GM10248 (cell line): ENCODE measurements at regions not wholly inside any gene's neighbourhood (a gene's known extent, or its start where the extent isn't known, plus 50 kb on each side); places are given as distances from the start of the nearest gene placed in this dataset.

ENCODE experiments used
- CTCF ChIA-PET: fragments of 300-600 bp; sonication (Branson Sonifier 250); formaldehyde crosslinking; extraction: SDS; loops from one replicate; lab custom pipeline; 2021; ENCODE audit warnings: antibody characterized with exemption; lab: Yijun Ruan, JAX
- POLR2A ChIA-PET: fragments of 350-650 bp; sonication (Branson Sonifier 250); formaldehyde crosslinking; extraction: SDS; loops from one replicate; lab custom pipeline; 2020; ENCODE audit warnings: antibody characterized with exemption; lab: Yijun Ruan, JAX
- DNase-seq: peaks from one replicate; pipeline ENCODE4 v3.0.0; 2012; ENCODE audit errors: extremely low spot score
- TF ChIP-seq, protein P1 (sequence below): IDR thresholded peaks from 2 replicates; pipeline ENCODE4 v1.5.1; 2012; ENCODE audit warnings: mild to moderate bottlenecking, low read depth; ENCODE audit errors: extremely low read depth, missing control alignments, control extremely low read depth

DNA sequence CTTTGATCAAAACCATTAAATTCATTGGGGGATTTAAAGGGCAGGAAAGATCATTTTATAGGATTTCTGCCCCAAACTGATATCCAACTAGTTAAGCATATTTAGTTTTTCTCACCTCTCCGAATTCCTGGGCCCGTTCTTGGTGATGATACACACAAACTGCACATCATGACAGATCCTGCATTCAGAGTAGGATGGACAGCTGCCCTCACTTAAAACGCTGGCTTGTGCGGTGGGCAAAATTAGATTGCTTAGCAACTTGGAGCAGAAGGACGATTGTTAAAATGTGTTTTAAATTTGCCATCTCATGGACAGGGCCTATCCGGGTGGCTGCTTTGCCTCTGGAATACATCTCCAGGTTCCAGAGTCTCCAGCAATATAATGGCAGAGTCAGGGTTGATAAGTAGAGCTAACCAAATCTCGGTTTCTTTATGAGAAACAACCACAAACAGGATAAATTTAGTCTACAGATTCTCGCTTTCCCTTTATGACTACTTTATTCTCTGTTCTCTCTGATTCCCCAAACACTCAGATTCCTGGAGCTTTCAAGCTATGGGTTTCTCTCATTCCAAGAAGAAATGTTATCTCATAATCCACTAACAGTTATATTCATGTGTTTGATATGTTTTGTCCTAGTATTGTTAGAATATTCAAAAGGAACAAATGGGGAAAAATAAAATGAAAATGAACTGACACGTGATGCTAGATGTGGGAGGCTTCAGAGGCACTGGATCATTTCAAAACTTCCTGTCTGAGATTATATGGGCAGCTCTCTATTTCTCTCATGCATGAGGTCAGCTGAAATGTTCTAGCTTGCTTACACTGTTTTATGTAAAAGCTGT, 1014.1 kb upstream of the SEMA6D start:
- ChIA-PET CTCF (no interaction called here), POLR2A (no interaction called here)
- DNase-seq: no peak
- TF ChIP-seq, protein P1, sequence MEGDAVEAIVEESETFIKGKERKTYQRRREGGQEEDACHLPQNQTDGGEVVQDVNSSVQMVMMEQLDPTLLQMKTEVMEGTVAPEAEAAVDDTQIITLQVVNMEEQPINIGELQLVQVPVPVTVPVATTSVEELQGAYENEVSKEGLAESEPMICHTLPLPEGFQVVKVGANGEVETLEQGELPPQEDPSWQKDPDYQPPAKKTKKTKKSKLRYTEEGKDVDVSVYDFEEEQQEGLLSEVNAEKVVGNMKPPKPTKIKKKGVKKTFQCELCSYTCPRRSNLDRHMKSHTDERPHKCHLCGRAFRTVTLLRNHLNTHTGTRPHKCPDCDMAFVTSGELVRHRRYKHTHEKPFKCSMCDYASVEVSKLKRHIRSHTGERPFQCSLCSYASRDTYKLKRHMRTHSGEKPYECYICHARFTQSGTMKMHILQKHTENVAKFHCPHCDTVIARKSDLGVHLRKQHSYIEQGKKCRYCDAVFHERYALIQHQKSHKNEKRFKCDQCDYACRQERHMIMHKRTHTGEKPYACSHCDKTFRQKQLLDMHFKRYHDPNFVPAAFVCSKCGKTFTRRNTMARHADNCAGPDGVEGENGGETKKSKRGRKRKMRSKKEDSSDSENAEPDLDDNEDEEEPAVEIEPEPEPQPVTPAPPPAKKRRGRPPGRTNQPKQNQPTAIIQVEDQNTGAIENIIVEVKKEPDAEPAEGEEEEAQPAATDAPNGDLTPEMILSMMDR: no peak

DNA sequence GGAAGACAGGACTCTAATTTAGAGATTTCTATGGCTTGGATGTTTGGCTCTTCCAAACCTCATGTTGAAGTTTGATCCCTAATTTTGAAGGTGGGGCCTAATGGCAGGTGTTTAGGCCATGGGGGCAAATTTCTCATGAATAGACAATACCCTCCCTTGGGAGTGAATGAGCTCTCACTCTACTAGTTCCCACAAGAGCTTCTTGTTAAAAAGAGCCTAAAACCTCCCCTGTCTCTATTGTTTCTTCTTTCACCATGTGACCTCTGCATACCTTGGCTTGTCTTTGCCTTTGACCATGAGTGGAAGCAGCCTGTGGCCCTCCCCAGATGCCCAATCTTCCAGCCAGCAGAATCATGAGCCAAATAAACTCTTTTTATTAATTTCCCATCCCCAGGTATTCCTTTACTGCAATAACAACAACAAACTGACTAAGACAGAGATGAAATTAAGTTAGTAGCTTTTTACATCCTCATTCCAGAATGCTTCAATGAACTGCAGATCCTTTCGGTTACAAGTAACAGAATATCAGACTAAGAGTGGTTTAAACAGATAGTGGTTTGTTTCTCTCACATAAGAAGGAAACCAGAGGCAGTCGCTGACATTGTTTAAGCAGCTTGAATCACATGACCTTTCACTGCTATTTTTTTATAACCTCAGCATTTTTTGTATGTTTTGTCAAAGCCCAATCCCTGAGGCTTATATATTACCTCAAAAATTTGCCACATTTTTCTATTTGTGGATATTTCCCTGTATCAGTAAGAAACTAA, 1013.3 kb upstream of the SEMA6D start:
- ChIA-PET CTCF (no interaction called here), POLR2A (no interaction called here)
- TF ChIP-seq, protein P1: no peak
- no peak for DNase-seq

DNA sequence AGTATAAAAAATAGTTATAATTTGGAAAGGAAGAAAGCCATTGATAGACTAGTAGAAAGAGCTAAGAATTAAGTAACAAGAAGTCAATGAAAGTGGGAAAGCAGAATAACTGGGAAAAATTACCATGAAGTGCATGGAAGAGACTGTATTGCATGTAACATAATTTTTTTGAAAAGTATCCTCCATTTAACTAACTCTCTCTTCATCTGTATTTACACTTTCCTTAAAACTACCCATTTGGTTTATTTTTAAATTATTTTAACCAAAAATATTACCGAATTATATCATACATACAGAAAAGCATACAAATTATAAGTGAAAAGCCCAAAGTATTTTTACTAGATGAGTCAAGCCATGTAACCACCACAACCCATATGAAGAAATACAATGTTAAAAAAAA, 1009.9 kb upstream of the SEMA6D start:
- DNase-seq: no peak
- ChIA-PET POLR2A (no interaction called here), CTCF (interaction anchor here (1.3 kb wide), 1 partner anchor 9 kb away, joined by 4 read pairs; no protein-coding TSS in a partner anchor)
- TF ChIP-seq, protein P1: no peak

DNA sequence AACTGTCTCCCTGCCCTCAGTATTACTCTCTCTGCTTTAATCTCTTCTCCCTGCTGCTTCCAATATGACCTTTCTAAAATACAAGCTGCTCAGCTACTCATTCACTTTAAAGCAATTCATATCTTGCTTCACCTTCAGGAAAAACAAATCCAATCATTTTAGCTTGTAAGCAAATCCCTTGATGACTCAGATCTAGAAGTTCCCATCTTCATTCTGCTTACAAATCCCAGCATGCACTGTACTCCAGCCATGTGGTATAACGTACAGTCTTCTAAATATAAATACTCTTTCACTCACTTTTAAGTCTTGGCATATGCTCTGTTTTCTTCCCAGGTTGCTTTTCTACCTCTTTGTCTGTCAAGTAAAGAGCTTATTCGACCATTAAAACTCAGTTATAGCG, 1009.1 kb upstream of the SEMA6D start:
- TF ChIP-seq, protein P1: no peak
- ChIA-PET POLR2A (no interaction called here), CTCF (interaction anchor here (1.3 kb wide), 1 partner anchor 10 kb away, joined by 4 read pairs; no protein-coding TSS in a partner anchor)
- no peak for DNase-seq

DNA sequence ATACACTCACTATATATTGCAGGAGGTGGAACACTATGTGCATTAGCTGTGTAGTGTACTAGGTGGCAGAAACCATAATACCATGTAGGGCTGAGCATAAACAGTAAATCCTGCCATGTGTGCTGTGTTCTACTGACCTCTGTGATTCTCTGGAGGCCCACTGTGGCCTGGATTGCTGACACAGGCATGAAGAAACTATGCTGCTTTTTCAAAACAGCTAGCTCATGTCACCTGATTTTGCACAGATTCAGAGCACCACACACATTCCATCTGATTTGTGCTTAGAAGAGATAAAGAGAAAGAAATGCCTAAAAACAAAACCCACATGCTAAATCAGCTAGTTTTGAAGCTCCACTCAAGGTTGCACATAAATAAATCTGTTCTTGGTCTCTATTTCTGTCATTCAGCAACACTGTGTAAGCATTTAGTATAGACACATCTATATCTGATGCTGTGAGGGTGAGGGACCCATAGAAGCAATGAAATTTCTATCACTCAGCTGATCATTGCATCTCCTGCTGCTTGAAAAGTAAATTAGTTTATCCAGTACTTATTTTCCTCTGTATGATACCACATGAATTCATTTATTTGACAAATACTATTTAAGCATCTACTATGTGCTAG, 1007.7 kb upstream of the SEMA6D start:
- POLR2A ChIA-PET: no interaction called here
- CTCF ChIA-PET: interaction anchor here (1.2 to 1.5 kb wide), 2 partner anchors 12 to 23 kb away, joined by 3 to 4 read pairs; no protein-coding TSS in a partner anchor
- TF ChIP-seq, protein P1: no peak
- no peak for DNase-seq

DNA sequence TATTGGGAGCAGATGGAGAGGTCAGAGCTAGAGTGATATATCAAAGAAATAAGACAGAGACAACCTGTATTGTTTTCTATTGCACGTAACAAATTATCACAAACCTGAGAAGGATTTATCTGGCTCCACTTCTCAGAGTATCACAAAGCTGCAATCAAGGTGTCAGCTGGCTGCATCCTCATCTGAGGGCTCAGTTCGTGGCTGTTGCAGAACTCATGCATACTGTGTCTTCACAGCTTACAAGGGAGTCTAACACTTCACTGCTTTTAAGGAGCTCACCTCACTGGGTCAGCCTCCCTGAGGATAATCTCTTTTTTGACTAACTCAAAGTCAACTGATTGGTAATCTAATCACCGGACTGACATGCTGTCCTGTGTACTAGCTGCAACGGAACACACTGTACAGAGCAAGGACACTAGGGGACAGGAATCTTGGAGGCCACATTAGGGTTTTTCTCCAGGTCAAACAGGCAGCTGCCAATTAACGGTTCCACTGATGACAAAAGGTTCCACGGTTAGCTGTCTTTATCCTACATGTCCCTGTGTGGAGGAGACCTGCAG, 1006.8 kb upstream of the SEMA6D start:
- CTCF ChIA-PET: interaction anchor here (1.2 to 1.5 kb wide), 3 partner anchors 11 to 22 kb away, joined by 3 to 4 read pairs (median 3); no protein-coding TSS in a partner anchor
- no peak for DNase-seq
- TF ChIP-seq, protein P1: no peak
- POLR2A ChIA-PET: no interaction called here
